Panc1 (cell line): ENCODE measurements at regions not wholly inside any gene's neighbourhood (a gene's known extent, or its start where the extent isn't known, plus 50 kb on each side); places are given as distances from the start of the nearest gene placed in this dataset.

Experiments used
- POLR2AphosphoS5 ChIP-seq: IDR thresholded peaks from 2 replicates; pipeline ENCODE4 v1.6.1; 2012; ENCODE audit warnings: mild to moderate bottlenecking, low read depth, low read length, moderate library complexity
- TF ChIP-seq, protein P1 (sequence below): fragments of 450-650 bp; IDR thresholded peaks from 2 replicates; pipeline ENCODE4 v1.5.1; 2017; ENCODE audit warnings: mild to moderate bottlenecking

GRCh38 chr1:185626344-185626743 lies 107.8 kb upstream of the HMCN1 start:
- no peak for TF ChIP-seq POLR2AphosphoS5
- TF ChIP-seq, protein P1, sequence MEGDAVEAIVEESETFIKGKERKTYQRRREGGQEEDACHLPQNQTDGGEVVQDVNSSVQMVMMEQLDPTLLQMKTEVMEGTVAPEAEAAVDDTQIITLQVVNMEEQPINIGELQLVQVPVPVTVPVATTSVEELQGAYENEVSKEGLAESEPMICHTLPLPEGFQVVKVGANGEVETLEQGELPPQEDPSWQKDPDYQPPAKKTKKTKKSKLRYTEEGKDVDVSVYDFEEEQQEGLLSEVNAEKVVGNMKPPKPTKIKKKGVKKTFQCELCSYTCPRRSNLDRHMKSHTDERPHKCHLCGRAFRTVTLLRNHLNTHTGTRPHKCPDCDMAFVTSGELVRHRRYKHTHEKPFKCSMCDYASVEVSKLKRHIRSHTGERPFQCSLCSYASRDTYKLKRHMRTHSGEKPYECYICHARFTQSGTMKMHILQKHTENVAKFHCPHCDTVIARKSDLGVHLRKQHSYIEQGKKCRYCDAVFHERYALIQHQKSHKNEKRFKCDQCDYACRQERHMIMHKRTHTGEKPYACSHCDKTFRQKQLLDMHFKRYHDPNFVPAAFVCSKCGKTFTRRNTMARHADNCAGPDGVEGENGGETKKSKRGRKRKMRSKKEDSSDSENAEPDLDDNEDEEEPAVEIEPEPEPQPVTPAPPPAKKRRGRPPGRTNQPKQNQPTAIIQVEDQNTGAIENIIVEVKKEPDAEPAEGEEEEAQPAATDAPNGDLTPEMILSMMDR: no peak
